HEK293 (cell line): ENCODE measurements at regions not wholly inside any gene's neighbourhood (a gene's known extent, or its start where the extent isn't known, plus 50 kb on each side); places are given as distances from the start of the nearest gene placed in this dataset.

ENCODE experiments used
- RBAK ChIP-seq: fragments of 450-650 bp; formaldehyde crosslinking; IDR thresholded peaks from 2 replicates; pipeline ENCODE4 v1.5.1; 2016; ENCODE audit warnings: missing biosample characterization, missing genetic modification characterization
- SALL2 ChIP-seq: fragments of 450-650 bp; formaldehyde crosslinking; IDR thresholded peaks from 2 replicates; pipeline ENCODE4 v1.5.0; 2017; ENCODE audit warnings: missing biosample characterization, mild to moderate bottlenecking, missing genetic modification characterization, borderline replicate concordance
- ZBTB7A ChIP-seq: fragments of 450-650 bp; formaldehyde crosslinking; IDR thresholded peaks from 2 replicates; pipeline ENCODE4 v1.5.1; 2016; ENCODE audit warnings: low read depth, missing biosample characterization, missing genetic modification characterization
- ZNF341 ChIP-seq: fragments of 450-650 bp; formaldehyde crosslinking; IDR thresholded peaks from 2 replicates; pipeline ENCODE4; 2016; ENCODE audit warnings: low read depth, missing biosample characterization, missing genetic modification characterization
- ZNF544 ChIP-seq: fragments of 450-650 bp; formaldehyde crosslinking; IDR thresholded peaks from 2 replicates; pipeline ENCODE4 v1.5.0; 2017; ENCODE audit warnings: missing biosample characterization, missing genetic modification characterization
- ZNF677 ChIP-seq: fragments of 450-650 bp; IDR thresholded peaks from 2 replicates; pipeline ENCODE4 v1.5.0; 2018; ENCODE audit warnings: missing biosample characterization, mild to moderate bottlenecking, missing genetic modification characterization, moderate library complexity
- TF ChIP-seq, protein P1 (sequence below): fragments of 450-650 bp; formaldehyde crosslinking; IDR thresholded peaks from 2 replicates; pipeline ENCODE4 v1.5.1; 2016; ENCODE audit warnings: missing biosample characterization, missing genetic modification characterization
- TF ChIP-seq, protein P2 (sequence below): fragments of 450-650 bp; formaldehyde crosslinking; IDR thresholded peaks from 2 replicates; pipeline ENCODE4 v1.5.1; 2016; ENCODE audit warnings: missing biosample characterization, missing genetic modification characterization
- TF ChIP-seq, protein P3 (sequence below): fragments of 450-650 bp; formaldehyde crosslinking; IDR thresholded peaks from 2 replicates; pipeline ENCODE4 v1.5.1; 2017; ENCODE audit warnings: missing biosample characterization, missing genetic modification characterization
- TF ChIP-seq, protein P4 (sequence below): fragments of 450-650 bp; formaldehyde crosslinking; IDR thresholded peaks from 2 replicates; pipeline ENCODE4 v1.5.1; 2016; ENCODE audit warnings: missing biosample characterization, missing genetic modification characterization

DNA sequence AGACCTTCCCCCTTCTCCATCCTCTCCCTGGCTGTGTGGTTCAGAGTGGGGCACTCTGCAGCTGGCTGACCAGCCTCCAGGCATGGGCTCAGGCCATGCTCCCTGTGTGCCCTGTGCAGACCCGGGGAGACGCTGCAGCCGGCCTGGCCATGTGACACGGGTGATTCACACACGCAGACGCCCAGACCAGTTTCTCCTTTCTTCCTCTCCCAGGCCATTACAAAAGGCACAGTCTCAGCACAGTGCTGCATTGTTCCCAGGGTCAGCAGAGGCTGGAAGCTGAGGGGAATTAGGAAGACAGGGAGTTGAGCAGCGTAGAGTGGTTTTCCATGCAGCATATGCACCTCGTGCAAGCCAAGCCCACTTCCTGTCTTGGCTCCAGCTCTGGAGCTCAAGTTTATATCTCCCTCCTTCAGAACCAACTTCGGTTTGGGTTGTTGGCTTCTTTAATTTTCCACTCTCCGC, 288.5 kb downstream of the TNS1 start:
- TF ChIP-seq ZNF341 (tag by site-specific recombination) (no peak), ZBTB7A (tag by site-specific recombination) (no peak), ZNF677 (tag by site-specific recombination) (no peak), RBAK (tag by site-specific recombination) (no peak), SALL2 (tag by site-specific recombination) (no peak), ZNF544 (no peak)
- TF ChIP-seq, protein P1, sequence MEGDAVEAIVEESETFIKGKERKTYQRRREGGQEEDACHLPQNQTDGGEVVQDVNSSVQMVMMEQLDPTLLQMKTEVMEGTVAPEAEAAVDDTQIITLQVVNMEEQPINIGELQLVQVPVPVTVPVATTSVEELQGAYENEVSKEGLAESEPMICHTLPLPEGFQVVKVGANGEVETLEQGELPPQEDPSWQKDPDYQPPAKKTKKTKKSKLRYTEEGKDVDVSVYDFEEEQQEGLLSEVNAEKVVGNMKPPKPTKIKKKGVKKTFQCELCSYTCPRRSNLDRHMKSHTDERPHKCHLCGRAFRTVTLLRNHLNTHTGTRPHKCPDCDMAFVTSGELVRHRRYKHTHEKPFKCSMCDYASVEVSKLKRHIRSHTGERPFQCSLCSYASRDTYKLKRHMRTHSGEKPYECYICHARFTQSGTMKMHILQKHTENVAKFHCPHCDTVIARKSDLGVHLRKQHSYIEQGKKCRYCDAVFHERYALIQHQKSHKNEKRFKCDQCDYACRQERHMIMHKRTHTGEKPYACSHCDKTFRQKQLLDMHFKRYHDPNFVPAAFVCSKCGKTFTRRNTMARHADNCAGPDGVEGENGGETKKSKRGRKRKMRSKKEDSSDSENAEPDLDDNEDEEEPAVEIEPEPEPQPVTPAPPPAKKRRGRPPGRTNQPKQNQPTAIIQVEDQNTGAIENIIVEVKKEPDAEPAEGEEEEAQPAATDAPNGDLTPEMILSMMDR, result no peak
- TF ChIP-seq, protein P2, sequence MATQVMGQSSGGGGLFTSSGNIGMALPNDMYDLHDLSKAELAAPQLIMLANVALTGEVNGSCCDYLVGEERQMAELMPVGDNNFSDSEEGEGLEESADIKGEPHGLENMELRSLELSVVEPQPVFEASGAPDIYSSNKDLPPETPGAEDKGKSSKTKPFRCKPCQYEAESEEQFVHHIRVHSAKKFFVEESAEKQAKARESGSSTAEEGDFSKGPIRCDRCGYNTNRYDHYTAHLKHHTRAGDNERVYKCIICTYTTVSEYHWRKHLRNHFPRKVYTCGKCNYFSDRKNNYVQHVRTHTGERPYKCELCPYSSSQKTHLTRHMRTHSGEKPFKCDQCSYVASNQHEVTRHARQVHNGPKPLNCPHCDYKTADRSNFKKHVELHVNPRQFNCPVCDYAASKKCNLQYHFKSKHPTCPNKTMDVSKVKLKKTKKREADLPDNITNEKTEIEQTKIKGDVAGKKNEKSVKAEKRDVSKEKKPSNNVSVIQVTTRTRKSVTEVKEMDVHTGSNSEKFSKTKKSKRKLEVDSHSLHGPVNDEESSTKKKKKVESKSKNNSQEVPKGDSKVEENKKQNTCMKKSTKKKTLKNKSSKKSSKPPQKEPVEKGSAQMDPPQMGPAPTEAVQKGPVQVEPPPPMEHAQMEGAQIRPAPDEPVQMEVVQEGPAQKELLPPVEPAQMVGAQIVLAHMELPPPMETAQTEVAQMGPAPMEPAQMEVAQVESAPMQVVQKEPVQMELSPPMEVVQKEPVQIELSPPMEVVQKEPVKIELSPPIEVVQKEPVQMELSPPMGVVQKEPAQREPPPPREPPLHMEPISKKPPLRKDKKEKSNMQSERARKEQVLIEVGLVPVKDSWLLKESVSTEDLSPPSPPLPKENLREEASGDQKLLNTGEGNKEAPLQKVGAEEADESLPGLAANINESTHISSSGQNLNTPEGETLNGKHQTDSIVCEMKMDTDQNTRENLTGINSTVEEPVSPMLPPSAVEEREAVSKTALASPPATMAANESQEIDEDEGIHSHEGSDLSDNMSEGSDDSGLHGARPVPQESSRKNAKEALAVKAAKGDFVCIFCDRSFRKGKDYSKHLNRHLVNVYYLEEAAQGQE, result no peak
- TF ChIP-seq, protein P3, sequence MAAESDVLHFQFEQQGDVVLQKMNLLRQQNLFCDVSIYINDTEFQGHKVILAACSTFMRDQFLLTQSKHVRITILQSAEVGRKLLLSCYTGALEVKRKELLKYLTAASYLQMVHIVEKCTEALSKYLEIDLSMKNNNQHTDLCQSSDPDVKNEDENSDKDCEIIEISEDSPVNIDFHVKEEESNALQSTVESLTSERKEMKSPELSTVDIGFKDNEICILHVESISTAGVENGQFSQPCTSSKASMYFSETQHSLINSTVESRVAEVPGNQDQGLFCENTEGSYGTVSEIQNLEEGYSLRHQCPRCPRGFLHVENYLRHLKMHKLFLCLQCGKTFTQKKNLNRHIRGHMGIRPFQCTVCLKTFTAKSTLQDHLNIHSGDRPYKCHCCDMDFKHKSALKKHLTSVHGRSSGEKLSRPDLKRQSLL (tag by site-specific recombination), result no peak
- TF ChIP-seq, protein P4, sequence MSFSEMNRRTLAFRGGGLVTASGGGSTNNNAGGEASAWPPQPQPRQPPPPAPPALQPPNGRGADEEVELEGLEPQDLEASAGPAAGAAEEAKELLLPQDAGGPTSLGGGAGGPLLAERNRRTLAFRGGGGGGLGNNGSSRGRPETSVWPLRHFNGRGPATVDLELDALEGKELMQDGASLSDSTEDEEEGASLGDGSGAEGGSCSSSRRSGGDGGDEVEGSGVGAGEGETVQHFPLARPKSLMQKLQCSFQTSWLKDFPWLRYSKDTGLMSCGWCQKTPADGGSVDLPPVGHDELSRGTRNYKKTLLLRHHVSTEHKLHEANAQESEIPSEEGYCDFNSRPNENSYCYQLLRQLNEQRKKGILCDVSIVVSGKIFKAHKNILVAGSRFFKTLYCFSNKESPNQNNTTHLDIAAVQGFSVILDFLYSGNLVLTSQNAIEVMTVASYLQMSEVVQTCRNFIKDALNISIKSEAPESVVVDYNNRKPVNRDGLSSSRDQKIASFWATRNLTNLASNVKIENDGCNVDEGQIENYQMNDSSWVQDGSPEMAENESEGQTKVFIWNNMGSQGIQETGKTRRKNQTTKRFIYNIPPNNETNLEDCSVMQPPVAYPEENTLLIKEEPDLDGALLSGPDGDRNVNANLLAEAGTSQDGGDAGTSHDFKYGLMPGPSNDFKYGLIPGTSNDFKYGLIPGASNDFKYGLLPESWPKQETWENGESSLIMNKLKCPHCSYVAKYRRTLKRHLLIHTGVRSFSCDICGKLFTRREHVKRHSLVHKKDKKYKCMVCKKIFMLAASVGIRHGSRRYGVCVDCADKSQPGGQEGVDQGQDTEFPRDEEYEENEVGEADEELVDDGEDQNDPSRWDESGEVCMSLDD (tag by site-specific recombination), result no peak
